GM12864 (cell line): ENCODE measurements at regions not wholly inside any gene's neighbourhood (a gene's known extent, or its start where the extent isn't known, plus 50 kb on each side); places are given as distances from the start of the nearest gene placed in this dataset.

Experiments used
- DNase-seq: peaks from one replicate; pipeline ENCODE4 v3.0.0-alpha.2; 2011; ENCODE audit warnings: low read depth
- H3K4me3 ChIP-seq: 2 replicates; pipeline ENCODE4 v1.5.1; 2011; ENCODE audit warnings: mild to moderate bottlenecking, low read depth, low read length, control low read depth
- TF ChIP-seq, protein P1 (sequence below): IDR thresholded peaks from 2 replicates; pipeline ENCODE4 v1.5.1; 2011; ENCODE audit warnings: low read depth, mild to moderate bottlenecking, moderate library complexity, low read length, control low read depth, inconsistent platforms; ENCODE audit errors: missing control alignments

DNA sequence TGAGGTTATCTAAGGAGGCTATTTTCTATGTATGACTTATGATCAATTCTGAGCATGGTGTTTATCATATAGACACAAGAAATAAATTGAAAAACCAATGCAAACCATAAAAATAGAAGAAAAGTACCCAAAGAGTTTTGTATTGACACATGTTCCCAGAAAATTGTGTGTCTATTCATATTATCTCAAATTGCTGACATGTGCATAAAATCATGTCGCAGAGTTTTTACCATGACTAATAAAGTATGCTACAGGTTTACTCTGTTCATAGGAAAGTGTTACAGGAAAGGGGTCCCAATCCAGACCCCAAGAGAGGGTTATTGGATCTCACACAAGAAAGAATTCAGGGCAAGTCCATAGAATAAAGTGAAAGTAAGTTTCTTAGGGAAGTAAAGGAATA, 290.7 kb upstream of the NRXN1 start:
- DNase-seq = no peak
- TF ChIP-seq, protein P1, sequence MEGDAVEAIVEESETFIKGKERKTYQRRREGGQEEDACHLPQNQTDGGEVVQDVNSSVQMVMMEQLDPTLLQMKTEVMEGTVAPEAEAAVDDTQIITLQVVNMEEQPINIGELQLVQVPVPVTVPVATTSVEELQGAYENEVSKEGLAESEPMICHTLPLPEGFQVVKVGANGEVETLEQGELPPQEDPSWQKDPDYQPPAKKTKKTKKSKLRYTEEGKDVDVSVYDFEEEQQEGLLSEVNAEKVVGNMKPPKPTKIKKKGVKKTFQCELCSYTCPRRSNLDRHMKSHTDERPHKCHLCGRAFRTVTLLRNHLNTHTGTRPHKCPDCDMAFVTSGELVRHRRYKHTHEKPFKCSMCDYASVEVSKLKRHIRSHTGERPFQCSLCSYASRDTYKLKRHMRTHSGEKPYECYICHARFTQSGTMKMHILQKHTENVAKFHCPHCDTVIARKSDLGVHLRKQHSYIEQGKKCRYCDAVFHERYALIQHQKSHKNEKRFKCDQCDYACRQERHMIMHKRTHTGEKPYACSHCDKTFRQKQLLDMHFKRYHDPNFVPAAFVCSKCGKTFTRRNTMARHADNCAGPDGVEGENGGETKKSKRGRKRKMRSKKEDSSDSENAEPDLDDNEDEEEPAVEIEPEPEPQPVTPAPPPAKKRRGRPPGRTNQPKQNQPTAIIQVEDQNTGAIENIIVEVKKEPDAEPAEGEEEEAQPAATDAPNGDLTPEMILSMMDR = no peak
- no peak overlapping the region for H3K4me3 ChIP-seq

DNA sequence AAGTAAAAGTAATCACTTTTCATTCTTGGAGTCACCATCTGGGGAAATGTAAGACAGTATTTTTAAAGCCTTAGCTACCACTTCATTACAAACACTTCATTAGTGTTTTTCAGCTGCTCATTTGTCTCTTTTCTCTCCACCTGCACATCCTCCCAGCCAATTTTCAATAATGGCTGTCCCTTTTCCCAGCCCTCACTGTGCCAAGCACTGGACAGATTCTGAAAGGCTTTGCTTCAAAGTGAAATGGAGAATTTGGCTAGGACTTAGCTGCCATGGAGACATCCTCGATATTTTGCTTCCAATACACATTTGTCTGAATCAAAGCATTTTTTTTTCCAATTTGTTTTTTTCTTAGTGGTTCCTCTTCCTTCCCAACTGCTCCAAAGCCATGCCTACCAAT, 272.4 kb upstream of the NRXN1 start:
- no peak for DNase-seq
- TF ChIP-seq, protein P1 = no peak
- no peak overlapping the region for H3K4me3 ChIP-seq

DNA sequence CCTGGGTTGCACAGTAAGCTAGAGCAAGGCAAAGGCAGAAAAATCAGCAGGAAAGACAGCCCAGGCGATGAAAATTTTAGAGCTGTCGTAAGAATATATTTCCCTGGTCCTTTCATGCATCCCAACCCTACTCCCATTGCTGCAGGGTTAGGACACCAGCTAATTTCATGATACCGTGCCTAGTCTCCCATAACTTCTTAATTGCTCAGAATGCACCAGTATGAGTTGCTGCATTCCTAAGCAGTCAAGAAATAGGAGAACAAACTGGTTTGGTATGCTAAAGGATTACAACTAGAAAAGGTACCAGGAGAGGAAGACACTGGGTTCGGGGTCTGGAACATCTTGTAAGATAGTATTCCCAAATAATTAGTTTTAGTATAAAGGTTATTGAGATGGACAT, 269.4 kb upstream of the NRXN1 start:
- TF ChIP-seq, protein P1 = no peak
- no peak overlapping the region for H3K4me3 ChIP-seq
- DNase-seq = no peak

DNA sequence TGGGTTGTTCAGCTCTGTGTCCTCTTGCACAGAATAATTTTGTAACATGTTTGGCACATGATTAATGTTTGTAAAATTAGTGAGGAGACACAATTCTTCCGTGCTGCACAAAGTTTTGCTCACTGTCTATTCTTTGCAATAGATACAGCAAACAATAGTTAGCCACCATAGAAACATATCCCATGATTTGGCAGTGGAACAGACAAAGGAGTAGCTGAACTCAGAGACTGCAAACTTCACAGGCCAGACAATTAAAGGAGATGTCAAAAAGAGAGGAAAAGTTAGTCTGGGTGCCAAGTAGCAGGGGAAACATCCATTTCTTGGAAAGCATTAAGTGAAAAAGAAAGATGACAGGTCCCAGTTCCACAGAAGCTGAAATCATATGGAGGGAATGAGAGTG, 267.4 kb upstream of the NRXN1 start:
- DNase-seq = no peak
- TF ChIP-seq, protein P1 = no peak

DNA sequence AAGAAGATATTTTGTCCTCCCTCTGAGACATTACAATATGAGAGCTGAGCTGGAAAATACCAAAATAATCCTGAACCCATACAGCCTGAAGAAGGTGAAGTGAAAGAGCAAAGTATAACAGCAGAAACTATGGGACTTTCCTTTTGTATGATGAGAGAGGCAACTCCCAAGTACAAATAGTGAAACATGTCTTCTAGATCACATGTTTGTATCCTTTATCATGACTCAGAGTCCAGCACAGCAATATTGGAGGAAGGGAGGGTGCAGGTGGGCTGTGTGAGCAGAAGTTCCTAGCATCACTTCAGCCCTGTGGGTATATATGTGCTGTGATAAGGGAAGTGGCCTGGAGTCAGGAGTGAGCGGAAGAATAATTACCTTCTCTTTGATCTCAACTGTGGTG, 265.6 kb upstream of the NRXN1 start:
- H3K4me3 ChIP-seq = no peak overlapping the region
- TF ChIP-seq, protein P1 = no peak
- DNase-seq = no peak

More for the DNA sequence above, 267.4 kb upstream of the NRXN1 start:
- H3K4me3 ChIP-seq = no peak overlapping the region

DNA sequence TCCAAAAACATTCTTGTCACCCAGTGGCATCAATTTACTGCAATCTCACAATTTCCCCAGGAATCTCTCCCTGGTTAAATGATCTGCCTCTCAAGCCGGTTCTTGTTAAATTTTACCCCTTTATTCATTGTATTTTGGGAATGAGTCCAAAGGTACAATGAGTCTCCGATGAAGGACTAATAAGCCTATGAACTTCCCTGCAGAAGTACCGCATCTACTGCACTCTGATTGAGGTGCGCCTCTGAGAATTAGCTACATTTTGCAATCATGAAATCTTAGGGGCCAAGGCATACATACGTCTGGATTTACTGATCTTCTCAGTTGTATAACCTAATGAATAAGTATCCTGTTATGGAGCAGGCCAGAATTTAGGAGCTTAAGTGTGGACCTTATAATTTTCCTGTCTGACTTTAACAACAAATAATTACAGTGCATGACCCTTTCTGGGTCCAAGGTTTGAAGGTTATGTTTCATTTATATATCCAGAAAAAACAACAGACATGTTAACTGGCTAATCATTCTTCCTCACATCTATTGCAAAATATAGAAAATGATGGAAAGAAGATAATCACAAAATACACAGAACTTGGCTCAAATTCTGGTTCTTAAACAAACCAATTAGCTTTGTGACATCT, 261.8 kb upstream of the NRXN1 start:
- TF ChIP-seq, protein P1 = no peak
- no peak for DNase-seq
- H3K4me3 ChIP-seq = no peak overlapping the region

DNA sequence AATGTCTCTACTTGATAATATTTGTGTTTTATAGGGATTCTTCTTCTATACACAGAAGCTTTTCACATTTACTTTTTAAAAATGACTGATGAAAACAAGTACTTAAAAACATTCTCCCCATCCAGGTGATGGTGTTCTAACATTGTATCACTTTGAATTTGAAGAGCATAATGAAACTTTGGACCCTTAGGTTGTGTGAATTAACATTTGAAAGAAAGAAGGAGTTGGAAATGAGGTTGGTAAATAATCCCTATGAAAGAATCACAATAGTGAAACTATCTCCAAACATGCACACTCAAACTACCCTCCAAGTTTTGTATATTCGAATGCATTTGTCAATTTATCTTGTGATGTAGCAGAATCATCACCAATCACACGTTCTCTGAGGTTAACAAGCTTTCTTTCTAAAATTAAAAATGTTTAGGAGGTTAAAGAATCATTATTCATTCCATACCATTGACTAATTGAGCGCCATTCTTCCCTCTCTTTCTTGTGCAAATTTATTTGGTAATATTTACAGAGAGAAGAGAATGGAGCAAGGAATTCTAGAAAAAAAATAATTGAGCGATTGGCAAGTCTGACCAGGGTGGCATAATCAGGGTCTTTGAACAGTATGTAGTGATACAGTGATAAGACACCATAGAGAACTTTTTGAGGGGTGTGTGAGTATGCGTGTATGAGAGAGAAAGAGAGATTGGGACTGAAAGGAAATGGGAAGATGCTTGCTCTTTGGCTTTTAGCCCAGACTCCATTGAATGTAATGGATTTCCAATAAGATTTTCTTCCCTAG, 260.0 kb upstream of the NRXN1 start:
- TF ChIP-seq, protein P1 = no peak
- no peak overlapping the region for H3K4me3 ChIP-seq
- no peak for DNase-seq
